Forelimb muscle (tissue), 1 donor: ENCODE measurements at regions not wholly inside any gene's neighbourhood (a gene's known extent, or its start where the extent isn't known, plus 50 kb on each side); places are given as distances from the start of the nearest gene placed in this dataset.

Experiments
- DNase-seq: peaks from one replicate; pipeline ENCODE4 v3.0.0-alpha.2; 2013; ENCODE audit warnings: low read depth

- DNase-seq = no peak
Measured at GRCh38 chr12:115260762-115261675, 577.0 kb upstream of the TBX3 start.

GRCh38 chr12:115259968-115260747 is 576.2 kb upstream of the TBX3 start:
- no peak for DNase-seq

- no peak for DNase-seq
Measured at GRCh38 chr12:115257791-115258190, 573.8 kb upstream of the TBX3 start.

- DNase-seq = no peak
Measured at GRCh38 chr12:115255962-115256361, 572.0 kb upstream of the TBX3 start.

- DNase-seq = no peak
Measured at GRCh38 chr12:115255257-115255656, 571.3 kb upstream of the TBX3 start.

- no peak for DNase-seq
Measured at GRCh38 chr12:115253049-115253448, 569.1 kb upstream of the TBX3 start.

GRCh38 chr12:115251727-115252126 is 567.8 kb upstream of the TBX3 start:
- DNase-seq = no peak

- DNase-seq = no peak
Measured at GRCh38 chr12:115249671-115250278, 565.8 kb upstream of the TBX3 start.

- no peak for DNase-seq
Measured at GRCh38 chr12:115245020-115245419, 561.0 kb upstream of the TBX3 start.

GRCh38 chr12:115243933-115244628 is 560.1 kb upstream of the TBX3 start:
- no peak for DNase-seq

GRCh38 chr12:115240251-115240650 is 556.3 kb upstream of the TBX3 start:
- no peak for DNase-seq

- no peak for DNase-seq
Measured at GRCh38 chr12:115235880-115236279, 551.9 kb upstream of the TBX3 start.

- DNase-seq = no peak
Measured at GRCh38 chr12:115233891-115234543, 550.0 kb upstream of the TBX3 start.

- DNase-seq = no peak
Measured at GRCh38 chr12:115232455-115233156, 548.6 kb upstream of the TBX3 start.

- no peak for DNase-seq
Measured at GRCh38 chr12:115230606-115231005, 546.6 kb upstream of the TBX3 start.

- DNase-seq = no peak
Measured at GRCh38 chr12:115229517-115229916, 545.5 kb upstream of the TBX3 start.

GRCh38 chr12:115228434-115228833 is 544.5 kb upstream of the TBX3 start:
- DNase-seq = no peak

- no peak for DNase-seq
Measured at GRCh38 chr12:115227137-115227615, 543.2 kb upstream of the TBX3 start.

- no peak for DNase-seq
Measured at GRCh38 chr12:115225845-115226244, 541.9 kb upstream of the TBX3 start.

GRCh38 chr12:115223991-115224390 is 540.0 kb upstream of the TBX3 start:
- no peak for DNase-seq
